ENCODE measurements at regions not wholly inside any gene's neighbourhood (a gene's known extent, or its start where the extent isn't known, plus 50 kb on each side); places are given as distances from the start of the nearest gene placed in this dataset.
"Not testable (repeated sequence)": the region's sequence is repeated elsewhere in the genome, so short reads cannot be mapped to it uniquely, and the experiment has no call there.

DNA sequence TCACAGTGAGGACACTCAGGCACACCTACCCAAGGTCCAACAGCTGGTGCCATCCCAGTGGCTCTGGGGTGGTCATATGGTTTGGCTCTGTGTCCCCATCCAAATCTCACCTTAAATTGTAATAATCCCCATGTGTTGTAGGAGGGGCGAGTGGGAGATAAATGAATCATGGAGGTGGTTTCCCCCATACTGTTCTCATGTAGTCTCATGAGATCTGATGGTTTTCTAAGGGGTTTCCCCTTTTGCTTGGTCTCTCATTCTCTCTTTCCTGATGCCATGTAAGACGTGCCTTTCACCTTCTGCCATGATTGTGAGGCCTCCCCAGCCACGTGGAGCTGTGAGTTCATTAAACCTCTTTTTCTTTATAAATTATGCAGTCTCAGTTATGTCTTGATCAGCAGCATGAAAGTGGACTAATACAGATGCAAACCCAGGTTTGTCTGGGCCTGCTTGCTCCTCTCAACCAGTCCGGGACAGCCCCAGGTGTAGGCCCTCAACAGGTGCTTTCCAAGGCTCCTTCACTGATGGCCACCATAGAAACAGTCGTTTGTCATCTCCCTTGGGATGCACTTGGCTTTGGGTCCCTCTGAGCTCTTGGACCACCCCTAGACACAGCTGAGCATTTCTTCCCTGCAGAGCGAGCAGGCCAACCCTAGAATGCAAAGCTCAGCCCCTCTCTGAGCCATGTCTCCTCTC, 101.3 kb upstream of the CTBP2 start:
- no peak overlapping the region for H3K4me3 ChIP-seq (ENCODE audit: low read length)
- TF ChIP-seq, protein P1, sequence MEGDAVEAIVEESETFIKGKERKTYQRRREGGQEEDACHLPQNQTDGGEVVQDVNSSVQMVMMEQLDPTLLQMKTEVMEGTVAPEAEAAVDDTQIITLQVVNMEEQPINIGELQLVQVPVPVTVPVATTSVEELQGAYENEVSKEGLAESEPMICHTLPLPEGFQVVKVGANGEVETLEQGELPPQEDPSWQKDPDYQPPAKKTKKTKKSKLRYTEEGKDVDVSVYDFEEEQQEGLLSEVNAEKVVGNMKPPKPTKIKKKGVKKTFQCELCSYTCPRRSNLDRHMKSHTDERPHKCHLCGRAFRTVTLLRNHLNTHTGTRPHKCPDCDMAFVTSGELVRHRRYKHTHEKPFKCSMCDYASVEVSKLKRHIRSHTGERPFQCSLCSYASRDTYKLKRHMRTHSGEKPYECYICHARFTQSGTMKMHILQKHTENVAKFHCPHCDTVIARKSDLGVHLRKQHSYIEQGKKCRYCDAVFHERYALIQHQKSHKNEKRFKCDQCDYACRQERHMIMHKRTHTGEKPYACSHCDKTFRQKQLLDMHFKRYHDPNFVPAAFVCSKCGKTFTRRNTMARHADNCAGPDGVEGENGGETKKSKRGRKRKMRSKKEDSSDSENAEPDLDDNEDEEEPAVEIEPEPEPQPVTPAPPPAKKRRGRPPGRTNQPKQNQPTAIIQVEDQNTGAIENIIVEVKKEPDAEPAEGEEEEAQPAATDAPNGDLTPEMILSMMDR (IDR thresholded peaks at IDR 0.05; ENCODE audit: insufficient read depth, low read depth, low read length, missing control alignments) = no peak
- no peak for DNase-seq (ENCODE audit: low read depth)

DNA sequence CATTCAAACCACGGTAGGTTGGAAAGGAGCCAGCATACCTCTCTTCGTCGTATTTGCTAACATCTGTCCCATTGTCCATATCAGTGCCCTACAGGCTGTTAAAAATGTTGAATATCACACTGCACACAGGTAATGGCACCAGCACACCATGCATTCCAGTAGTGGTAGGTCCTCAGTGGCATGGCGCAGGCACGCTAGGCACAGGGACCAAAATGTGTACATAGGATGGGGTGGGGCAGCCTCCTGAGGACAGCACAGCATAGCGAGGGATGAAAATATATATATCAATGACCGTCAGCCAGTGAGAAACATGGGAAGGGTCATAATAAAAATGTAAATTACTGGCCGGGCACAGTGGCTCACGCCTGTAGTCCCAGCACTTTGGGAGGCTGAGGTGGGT, 99.9 kb upstream of the CTBP2 start:
- DNase-seq (ENCODE audit: low read depth) = no peak
- no peak overlapping the region for H3K4me3 ChIP-seq (ENCODE audit: low read length)
- TF ChIP-seq, protein P1 (IDR thresholded peaks at IDR 0.05; ENCODE audit: insufficient read depth, low read depth, low read length, missing control alignments) = no peak

DNA sequence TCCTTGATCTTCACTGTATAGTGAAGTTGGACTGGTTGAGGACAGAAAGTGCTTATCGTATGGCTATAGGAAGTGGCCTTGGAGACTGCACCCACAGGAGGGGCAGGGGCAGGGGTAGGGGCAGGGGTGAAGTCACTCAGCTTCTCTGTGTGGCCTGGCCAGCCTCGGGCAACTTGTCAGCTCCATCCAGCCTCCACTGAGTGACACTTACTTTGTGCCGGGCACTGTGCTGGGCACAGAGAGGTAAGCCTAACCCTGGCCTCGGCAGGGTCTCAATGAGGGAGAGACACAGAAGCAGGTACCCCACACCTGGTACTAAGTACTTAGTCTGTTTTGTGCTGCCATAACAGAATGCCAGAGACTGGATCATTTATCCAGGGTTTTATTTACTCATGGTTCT, 99.3 kb upstream of the CTBP2 start:
- no peak overlapping the region for H3K4me3 ChIP-seq (ENCODE audit: low read length)
- TF ChIP-seq, protein P1 (IDR thresholded peaks at IDR 0.05; ENCODE audit: insufficient read depth, low read depth, low read length, missing control alignments) = no peak
- no peak for DNase-seq (ENCODE audit: low read depth)

DNA sequence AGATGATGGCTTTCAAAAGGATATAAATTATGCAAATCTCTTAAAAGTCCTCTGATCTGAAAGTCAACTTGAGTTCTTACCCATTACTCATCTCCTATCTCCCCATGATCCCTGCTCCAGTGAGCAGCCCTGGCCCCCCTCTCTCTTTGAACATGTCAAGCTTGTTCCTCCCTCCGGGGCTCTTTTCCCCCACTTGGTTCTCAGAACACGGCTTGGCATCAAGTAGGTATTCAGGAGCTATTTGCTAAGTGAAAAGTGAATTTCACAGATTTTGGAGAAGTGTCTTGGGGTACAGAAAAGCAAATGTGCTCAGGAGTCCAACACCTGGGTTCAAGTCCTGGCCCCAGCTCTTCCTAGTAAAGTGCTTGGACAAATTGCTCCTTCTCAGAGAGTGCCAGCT, 98.3 kb upstream of the CTBP2 start:
- TF ChIP-seq, protein P1 (IDR thresholded peaks at IDR 0.05; ENCODE audit: insufficient read depth, low read depth, low read length, missing control alignments) = no peak
- no peak for DNase-seq (ENCODE audit: low read depth)
- no peak overlapping the region for H3K4me3 ChIP-seq (ENCODE audit: low read length)

DNA sequence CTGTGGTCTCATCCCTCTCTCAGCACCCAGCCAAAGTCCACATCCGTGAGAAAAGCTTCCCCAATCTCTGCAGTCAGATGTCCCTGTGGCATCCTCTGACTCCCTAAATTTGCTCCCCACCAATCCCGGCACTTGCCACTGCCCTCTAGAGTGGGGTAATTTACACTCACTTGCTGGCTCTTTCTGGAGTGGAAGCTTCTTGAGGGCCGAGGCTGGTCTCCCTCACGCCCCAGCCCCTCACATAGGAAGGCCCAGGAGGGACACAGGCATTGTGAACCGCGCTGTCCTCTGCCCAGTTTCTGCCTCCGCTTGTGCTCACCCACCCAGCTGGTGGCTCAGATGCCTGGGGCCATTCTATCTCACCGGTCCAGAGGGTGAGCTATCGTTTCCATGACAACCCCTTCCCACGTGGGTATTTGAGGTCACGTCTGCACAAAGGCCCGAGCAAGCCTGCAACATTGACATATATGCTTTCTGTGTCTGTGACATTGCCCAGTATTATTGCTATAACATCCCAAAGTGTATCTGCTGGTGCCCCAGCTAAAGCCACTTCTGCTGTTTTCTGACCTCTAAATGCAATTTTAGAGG, 97.3 kb upstream of the CTBP2 start:
- TF ChIP-seq, protein P1 (IDR thresholded peaks at IDR 0.05; ENCODE audit: insufficient read depth, low read depth, low read length, missing control alignments) = no peak
- H3K4me3 ChIP-seq (ENCODE audit: low read length) = no peak overlapping the region
- DNase-seq (ENCODE audit: low read depth) = no peak

DNA sequence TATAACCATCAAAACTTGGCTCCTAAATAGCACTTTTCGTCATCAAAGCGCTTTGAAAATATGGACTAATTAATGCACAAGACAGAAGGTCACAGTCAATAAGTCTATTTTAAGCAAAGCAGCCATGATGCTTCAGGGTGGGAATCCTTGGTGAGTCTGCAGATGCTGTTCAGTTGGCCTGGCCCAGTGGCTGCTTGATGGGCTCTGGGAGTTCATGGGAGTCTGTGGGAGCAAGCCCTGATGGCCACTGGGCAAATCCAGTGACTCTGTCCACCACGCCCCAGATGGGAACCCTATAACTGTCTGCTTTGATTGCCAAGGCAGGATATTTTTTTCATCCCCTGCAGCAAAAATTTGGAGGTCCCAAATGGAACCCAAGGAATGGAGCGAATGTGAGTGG, 95.7 kb upstream of the CTBP2 start:
- TF ChIP-seq, protein P1 (IDR thresholded peaks at IDR 0.05; ENCODE audit: insufficient read depth, low read depth, low read length, missing control alignments) = no peak
- H3K4me3 ChIP-seq (ENCODE audit: low read length) = no peak overlapping the region
- DNase-seq (ENCODE audit: low read depth) = no peak

DNA sequence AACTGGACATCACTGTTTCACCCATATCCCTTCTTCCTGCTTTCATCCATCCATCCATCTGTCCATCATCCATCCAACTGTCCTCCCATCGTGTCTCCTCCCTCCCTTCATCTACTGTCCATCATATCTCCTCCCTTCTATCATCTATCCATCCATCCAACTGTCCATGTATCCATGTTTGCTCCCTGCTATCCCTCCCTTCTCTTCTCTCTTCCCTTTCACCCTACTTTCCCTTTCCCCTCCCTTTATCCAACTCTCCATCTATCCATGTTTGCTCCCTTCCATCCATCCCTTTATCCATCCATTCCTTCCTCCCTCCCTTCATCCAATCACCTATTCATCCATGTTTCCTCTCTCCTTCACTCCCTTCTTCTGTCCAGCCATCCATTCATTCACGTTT, 92.6 kb upstream of the CTBP2 start:
- H3K4me3 ChIP-seq (ENCODE audit: low read length) = no peak overlapping the region
- TF ChIP-seq, protein P1 (IDR thresholded peaks at IDR 0.05; ENCODE audit: insufficient read depth, low read depth, low read length, missing control alignments) = no peak
- DNase-seq (ENCODE audit: low read depth) = no peak

DNA sequence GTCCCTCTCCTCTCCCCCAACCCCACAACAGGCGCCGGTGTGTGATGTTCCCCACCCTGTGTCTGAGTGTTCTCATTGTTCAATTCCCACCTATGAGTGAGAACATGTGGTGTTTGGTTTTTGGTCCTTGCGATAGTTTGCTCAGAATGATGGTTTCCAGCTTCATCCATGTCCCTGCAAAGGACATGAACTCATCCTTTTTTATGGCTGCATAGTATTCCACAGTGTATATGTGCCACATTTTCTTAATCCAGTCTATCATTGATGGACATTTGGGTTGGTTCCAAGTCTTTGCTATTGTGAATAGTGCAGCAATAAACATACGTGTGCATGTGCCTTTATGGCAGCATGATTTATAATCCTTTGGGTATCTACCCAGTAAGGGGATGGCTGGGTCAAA, 90.5 kb upstream of the CTBP2 start:
- DNase-seq (ENCODE audit: low read depth); H3K4me3 ChIP-seq (ENCODE audit: low read length): not testable (repeated sequence)

Data from epithelial cell of esophagus (primary cell).